GM04503 (cell line): ENCODE measurements at regions not wholly inside any gene's neighbourhood (a gene's known extent, or its start where the extent isn't known, plus 50 kb on each side); places are given as distances from the start of the nearest gene placed in this dataset.
"Not testable (repeated sequence)": the region's sequence is repeated elsewhere in the genome, so short reads cannot be mapped to it uniquely, and the experiment has no call there.

Experiments
- DNase-seq: peaks from one replicate; pipeline ENCODE4 v3.0.0-alpha.2; 2012; ENCODE audit warnings: low read depth

GRCh38 chr12:90695415-90695814 lies 259.6 kb downstream of the CCER1 start:
- DNase-seq, result no peak

GRCh38 chr12:90690120-90690519 lies 264.9 kb downstream of the CCER1 start:
- no peak for DNase-seq

GRCh38 chr12:90687682-90688081 lies 267.3 kb downstream of the CCER1 start:
- DNase-seq, result not testable (repeated sequence)

GRCh38 chr12:90683871-90684270 lies 271.1 kb downstream of the CCER1 start:
- no peak for DNase-seq

GRCh38 chr12:90682398-90682797 lies 272.6 kb downstream of the CCER1 start:
- peak; percentile 39 for DNase-seq

- no peak for DNase-seq
These were observed 275.3 kb downstream of the CCER1 start for GRCh38 chr12:90679674-90680073.

- DNase-seq, result no peak
These were observed 277.4 kb downstream of the CCER1 start for GRCh38 chr12:90677552-90677951.

- no peak for DNase-seq
These were observed 277.9 kb downstream of the CCER1 start for GRCh38 chr12:90677055-90677454.

- no peak for DNase-seq
These were observed 279.9 kb downstream of the CCER1 start for GRCh38 chr12:90675106-90675505.

- no peak for DNase-seq
These were observed 282.9 kb downstream of the CCER1 start for GRCh38 chr12:90672081-90672480.

- DNase-seq, result not testable (repeated sequence)
These were observed 291.0 kb downstream of the CCER1 start for GRCh38 chr12:90663949-90664348.

GRCh38 chr12:90659060-90659459 lies 295.9 kb downstream of the CCER1 start:
- DNase-seq, result no peak

GRCh38 chr12:90653040-90653439 lies 301.9 kb downstream of the CCER1 start:
- DNase-seq, result no peak

GRCh38 chr12:90652280-90652679 lies 302.7 kb downstream of the CCER1 start:
- DNase-seq, result no peak

- DNase-seq, result no peak
These were observed 309.8 kb downstream of the CCER1 start for GRCh38 chr12:90645181-90645580.

GRCh38 chr12:90631591-90632212 lies 323.3 kb downstream of the CCER1 start:
- no peak for DNase-seq

GRCh38 chr12:90630006-90630405 lies 325.0 kb downstream of the CCER1 start:
- DNase-seq, result no peak

GRCh38 chr12:90628213-90628612 lies 326.8 kb downstream of the CCER1 start:
- DNase-seq, result no peak

GRCh38 chr12:90627180-90627896 lies 327.6 kb downstream of the CCER1 start:
- no peak for DNase-seq

GRCh38 chr12:90622431-90622830 lies 332.5 kb downstream of the CCER1 start:
- DNase-seq, result no peak

- peak; percentile 6 for DNase-seq
These were observed 333.0 kb downstream of the CCER1 start for GRCh38 chr12:90621927-90622326.

- no peak for DNase-seq
These were observed 335.0 kb downstream of the CCER1 start for GRCh38 chr12:90619943-90620342.

- peak; percentile 28 for DNase-seq
These were observed 336.4 kb downstream of the CCER1 start for GRCh38 chr12:90618586-90618985.

- no peak for DNase-seq
These were observed 343.1 kb downstream of the CCER1 start for GRCh38 chr12:90611891-90612290.
